ENCODE measurements at regions not wholly inside any gene's neighbourhood (a gene's known extent, or its start where the extent isn't known, plus 50 kb on each side); places are given as distances from the start of the nearest gene placed in this dataset.

DNA sequence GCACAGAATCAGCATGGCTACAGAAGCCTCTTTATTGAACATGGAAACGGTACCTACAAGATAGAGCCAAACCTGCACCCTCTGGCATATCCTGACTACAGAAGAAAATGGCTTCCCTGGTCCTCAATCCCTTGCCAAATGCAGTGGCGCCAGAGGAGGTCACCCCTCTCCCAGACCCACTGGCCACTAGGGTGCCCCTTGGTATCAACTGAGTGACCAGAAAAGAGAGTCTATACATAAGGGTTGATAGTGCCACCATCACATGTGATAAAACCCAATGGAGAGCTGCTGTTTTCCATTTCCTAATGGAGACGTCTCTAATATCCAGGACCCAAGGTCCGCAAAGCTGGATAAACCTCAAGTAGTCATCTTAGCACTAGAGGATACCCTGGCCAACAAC lies 52.7 kb upstream of the ALK start:
- Mint-ChIP-seq H3K36me3 (no peaks in the 10 kb centered on the region), H3K9me3 (no peaks in the 10 kb centered on the region), H3K4me3 (no peak overlapping the region), H3K27ac (no peak overlapping the region), H3K4me1 (no peaks in the 10 kb centered on the region), H3K27me3 (peaks cover 8% of the 10 kb centered on the region)
- no peak for ATAC-seq (ENCODE audit: low read depth)
- DNase-seq (ENCODE audit: low spot score in 2 of 2): no peak

DNA sequence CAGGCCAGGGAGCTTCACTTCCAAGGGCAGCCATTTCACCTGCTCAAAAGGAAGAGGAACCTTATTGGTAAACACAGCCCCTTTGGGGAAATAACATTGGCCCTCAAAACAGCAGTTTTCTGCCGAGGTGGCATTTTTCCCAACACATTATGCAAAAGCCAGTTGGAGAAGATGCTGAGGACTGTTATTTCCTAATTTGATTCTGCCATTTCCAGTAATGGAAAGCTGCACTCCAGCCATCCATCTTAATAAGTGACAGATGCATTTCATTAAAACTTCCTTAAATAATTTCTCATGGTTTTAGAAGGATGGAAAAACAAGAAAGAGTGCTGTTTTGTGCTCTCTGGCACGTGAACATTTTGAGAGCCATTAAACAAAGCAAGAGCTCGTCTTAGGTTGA lies 55.9 kb upstream of the ALK start:
- H3K4me3 Mint-ChIP-seq: no peak overlapping the region
- no peaks in the 10 kb centered on the region for H3K36me3 Mint-ChIP-seq
- ATAC-seq (ENCODE audit: low read depth) (no peak), DNase-seq (ENCODE audit: low spot score in 2 of 2) (no peak)
- H3K9me3 Mint-ChIP-seq: no peaks in the 10 kb centered on the region
- H3K27me3 Mint-ChIP-seq: peaks cover 8% of the 10 kb centered on the region
- H3K27ac Mint-ChIP-seq: no peak overlapping the region
- no peaks in the 10 kb centered on the region for H3K4me1 Mint-ChIP-seq

DNA sequence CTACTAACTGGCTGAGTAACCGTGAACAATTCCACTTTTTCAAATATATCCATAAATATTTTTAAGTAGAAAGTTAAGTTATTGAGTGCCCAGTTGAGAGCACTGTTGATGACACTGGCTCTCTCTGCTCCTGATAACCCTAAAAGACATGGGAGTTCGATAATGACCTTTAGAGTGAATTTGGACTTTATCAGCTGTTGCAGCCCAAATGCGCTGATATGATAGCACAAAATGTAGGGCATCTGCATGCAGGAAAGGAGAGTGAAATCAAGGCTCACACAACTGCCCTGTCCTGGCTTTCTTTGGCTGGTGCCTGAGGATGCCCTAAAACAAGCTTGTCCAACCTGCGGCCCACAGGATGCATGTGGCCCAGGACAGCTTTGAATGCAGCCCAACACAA lies 60.0 kb upstream of the ALK start:
- Mint-ChIP-seq H3K4me3 (no peak overlapping the region), H3K27me3 (peaks cover 4% of the 10 kb centered on the region), H3K36me3 (no peaks in the 10 kb centered on the region), H3K9me3 (no peaks in the 10 kb centered on the region), H3K27ac (no peak overlapping the region), H3K4me1 (no peaks in the 10 kb centered on the region)
- ATAC-seq (ENCODE audit: low read depth) (no peak), DNase-seq (ENCODE audit: low spot score in 2 of 2) (no peak)

DNA sequence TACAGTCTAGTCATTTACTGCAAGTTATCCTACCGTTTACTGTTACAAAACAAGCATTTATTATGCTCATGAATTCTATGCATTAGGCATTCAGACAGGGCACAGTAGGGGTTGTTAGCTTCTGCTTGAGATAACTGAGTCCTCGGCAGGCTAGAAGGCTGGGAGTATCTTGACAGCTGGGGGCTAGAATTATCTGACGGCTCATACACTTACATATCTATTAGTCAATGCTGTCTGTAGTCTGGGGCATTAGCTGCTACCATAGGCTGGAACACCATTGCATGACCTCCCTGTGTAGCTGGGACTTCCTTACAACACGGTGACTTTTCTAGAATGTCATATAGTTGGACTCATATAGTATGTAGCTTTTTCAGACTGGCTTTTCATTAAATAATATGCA lies 61.9 kb upstream of the ALK start:
- Mint-ChIP-seq H3K36me3 (no peaks in the 10 kb centered on the region), H3K4me3 (no peak overlapping the region), H3K4me1 (no peaks in the 10 kb centered on the region), H3K9me3 (no peaks in the 10 kb centered on the region), H3K27me3 (peaks cover 4% of the 10 kb centered on the region), H3K27ac (no peak overlapping the region)
- ATAC-seq (ENCODE audit: low read depth) (no peak), DNase-seq (ENCODE audit: low spot score in 2 of 2) (no peak)

DNA sequence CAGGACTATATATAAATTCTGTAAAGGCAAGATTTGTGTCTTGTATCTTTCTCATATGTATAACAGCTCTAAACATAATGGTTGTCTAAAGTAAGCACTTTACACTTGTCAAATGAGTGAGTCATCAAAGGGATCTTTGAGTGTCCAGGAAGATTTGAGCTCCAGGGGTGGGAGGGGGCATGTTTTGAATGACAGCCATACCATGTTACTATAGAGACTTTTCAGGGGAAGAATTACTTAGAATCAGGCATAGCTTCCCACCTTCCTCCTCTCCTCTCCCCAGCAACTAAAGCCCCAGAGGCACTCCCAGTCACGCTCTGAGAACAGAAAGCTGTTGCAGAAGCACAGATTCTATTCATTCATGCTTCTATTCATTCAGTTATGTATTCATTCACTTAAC lies 65.8 kb upstream of the ALK start:
- H3K27ac Mint-ChIP-seq: no peak overlapping the region
- DNase-seq (ENCODE audit: low spot score in 2 of 2) (no peak), ATAC-seq (ENCODE audit: low read depth) (no peak)
- H3K9me3 Mint-ChIP-seq: no peaks in the 10 kb centered on the region
- no peaks in the 10 kb centered on the region for H3K4me1 Mint-ChIP-seq
- peaks cover 8% of the 10 kb centered on the region for H3K27me3 Mint-ChIP-seq
- H3K4me3 Mint-ChIP-seq: no peak overlapping the region
- H3K36me3 Mint-ChIP-seq: no peaks in the 10 kb centered on the region

DNA sequence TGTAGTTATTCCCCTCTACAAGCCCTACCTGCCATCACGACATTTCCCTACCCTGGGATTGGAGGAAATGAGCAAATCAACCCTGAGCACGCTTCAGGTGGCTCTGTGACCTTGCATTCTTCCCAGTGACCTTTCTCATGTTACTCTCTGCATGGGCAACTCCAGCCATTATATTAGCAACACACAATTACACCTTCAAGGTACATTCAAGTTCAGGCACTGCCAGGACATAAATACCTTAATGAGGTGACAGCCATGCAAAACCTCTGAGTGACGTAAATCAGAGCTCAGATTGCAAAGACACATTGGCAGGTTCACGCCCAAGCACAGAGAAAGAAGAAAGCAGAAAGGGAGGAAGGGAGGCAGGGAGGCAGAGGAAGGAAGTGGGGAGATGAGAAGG lies 68.7 kb upstream of the ALK start:
- H3K9me3 Mint-ChIP-seq: no peaks in the 10 kb centered on the region
- DNase-seq (ENCODE audit: low spot score in 2 of 2) (no peak), ATAC-seq (ENCODE audit: low read depth) (no peak)
- H3K27me3 Mint-ChIP-seq: peaks cover 11% of the 10 kb centered on the region
- no peaks in the 10 kb centered on the region for H3K4me1 Mint-ChIP-seq
- no peak overlapping the region for H3K4me3 Mint-ChIP-seq
- H3K27ac Mint-ChIP-seq: no peak overlapping the region
- H3K36me3 Mint-ChIP-seq: no peaks in the 10 kb centered on the region

DNA sequence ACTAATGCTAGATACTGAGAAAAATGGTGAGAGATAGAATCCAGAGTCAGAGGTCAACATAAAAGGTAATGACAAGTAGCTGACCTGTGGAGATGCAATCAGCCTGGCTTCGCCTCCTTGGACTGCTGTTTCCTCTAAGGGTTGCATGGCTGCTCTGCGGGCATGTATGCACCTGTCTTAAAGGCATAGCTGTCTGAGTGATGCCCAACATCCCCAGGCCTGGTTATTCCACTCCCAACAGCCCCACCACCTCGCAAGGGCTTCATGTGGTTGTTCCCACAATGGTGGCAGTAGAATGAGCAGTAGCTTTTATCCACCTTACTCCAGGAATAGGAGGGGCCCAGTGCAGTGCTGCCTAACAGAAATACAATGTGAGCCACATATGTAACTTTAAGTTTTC lies 69.7 kb upstream of the ALK start:
- H3K27ac Mint-ChIP-seq: no peak overlapping the region
- no peaks in the 10 kb centered on the region for H3K4me1 Mint-ChIP-seq
- peaks cover 9% of the 10 kb centered on the region for H3K27me3 Mint-ChIP-seq
- no peak overlapping the region for H3K4me3 Mint-ChIP-seq
- H3K36me3 Mint-ChIP-seq: no peaks in the 10 kb centered on the region
- ATAC-seq (ENCODE audit: low read depth): no peak
- H3K9me3 Mint-ChIP-seq: no peaks in the 10 kb centered on the region
- no peak for DNase-seq (ENCODE audit: low spot score in 2 of 2)

DNA sequence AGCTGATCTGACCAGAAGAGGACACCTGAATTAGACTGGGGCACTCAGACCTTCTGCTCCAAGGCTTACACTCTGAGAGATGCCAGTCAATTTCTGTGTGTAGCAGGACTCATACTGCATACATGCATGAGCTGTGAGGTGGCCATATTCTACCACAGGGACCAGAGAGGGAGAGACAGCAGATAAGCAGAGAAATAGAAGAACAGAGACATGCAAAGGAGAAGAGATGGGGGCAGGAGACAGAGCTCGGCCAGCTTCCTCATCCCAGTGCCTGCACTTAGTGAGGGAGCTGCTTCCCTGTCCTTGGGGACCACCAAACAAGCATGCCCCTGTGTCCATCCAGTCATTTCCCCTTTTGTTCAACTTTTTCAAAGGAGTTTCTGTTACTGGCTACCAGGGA lies 73.9 kb upstream of the ALK start:
- DNase-seq (ENCODE audit: low spot score in 2 of 2) (no peak), ATAC-seq (ENCODE audit: low read depth) (no peak)
- no peaks in the 10 kb centered on the region for H3K36me3 Mint-ChIP-seq
- H3K4me3 Mint-ChIP-seq: no peak overlapping the region
- no peaks in the 10 kb centered on the region for H3K4me1 Mint-ChIP-seq
- H3K27ac Mint-ChIP-seq: no peak overlapping the region
- peaks cover 2% of the 10 kb centered on the region for H3K9me3 Mint-ChIP-seq
- peaks cover 10% of the 10 kb centered on the region for H3K27me3 Mint-ChIP-seq

DNA sequence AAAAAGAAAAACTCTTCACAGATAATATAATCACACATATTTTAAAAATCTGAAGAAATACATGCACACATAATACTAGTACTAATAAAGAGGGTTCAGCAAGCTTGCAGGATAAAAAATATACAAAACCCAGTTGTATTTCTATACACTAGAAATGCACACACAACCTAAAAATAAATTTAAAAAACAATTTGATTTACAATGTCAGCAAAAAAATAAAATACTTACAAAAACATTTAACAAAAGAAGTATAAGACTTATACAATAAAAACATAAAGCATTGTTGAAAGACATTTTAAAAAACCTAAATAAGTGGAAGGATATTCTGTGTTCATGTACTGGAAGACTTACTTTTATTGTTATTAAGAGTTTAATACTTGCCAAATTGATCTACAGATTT lies 81.7 kb upstream of the ALK start:
- DNase-seq (ENCODE audit: low spot score in 2 of 2) (no peak), ATAC-seq (ENCODE audit: low read depth) (no peak)
- H3K4me1 Mint-ChIP-seq: no peaks in the 10 kb centered on the region
- H3K27me3 Mint-ChIP-seq: no peaks in the 10 kb centered on the region
- no peak overlapping the region for H3K4me3 Mint-ChIP-seq
- H3K27ac Mint-ChIP-seq: no peak overlapping the region
- peaks cover 2% of the 10 kb centered on the region for H3K9me3 Mint-ChIP-seq
- no peaks in the 10 kb centered on the region for H3K36me3 Mint-ChIP-seq

DNA sequence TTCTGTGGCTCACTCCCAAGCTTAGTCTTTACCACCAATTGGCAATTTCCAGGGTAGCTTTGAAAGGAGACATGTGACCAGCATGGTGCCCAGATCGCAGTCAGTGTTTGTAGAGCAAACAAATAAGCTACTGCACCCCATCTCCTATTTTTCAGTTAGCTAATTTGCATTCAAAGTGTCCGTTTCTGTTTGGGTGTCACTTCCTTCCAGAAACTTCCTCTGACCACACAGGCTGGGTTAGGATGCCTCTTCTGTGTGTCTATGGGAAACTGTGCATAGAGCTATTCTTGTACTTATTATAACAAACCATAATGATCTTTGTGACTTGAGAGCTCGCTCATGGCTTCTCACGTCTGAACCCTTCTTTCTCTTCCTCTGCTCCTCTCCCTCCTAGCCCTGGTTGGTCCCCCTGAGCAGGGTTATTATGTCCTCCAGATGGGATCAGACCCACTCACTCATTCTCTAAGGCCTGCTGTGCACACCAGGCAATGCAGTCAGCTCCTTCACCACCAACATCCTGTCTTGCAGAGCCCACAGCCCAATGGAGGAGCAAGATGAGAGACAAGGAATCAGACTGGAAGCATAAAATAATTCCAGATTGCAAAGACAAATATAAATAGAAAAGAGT lies 101.2 kb upstream of the ALK start:
- H3K4me3 Mint-ChIP-seq: no peak overlapping the region
- no peak for DNase-seq (ENCODE audit: low spot score in 2 of 2)
- ATAC-seq (ENCODE audit: low read depth): no peak
- H3K4me1 Mint-ChIP-seq: no peaks in the 10 kb centered on the region
- no peaks in the 10 kb centered on the region for H3K36me3 Mint-ChIP-seq
- no peaks in the 10 kb centered on the region for H3K9me3 Mint-ChIP-seq
- peaks cover under 1% of the 10 kb centered on the region for H3K27me3 Mint-ChIP-seq
- H3K27ac Mint-ChIP-seq: no peak overlapping the region

DNA sequence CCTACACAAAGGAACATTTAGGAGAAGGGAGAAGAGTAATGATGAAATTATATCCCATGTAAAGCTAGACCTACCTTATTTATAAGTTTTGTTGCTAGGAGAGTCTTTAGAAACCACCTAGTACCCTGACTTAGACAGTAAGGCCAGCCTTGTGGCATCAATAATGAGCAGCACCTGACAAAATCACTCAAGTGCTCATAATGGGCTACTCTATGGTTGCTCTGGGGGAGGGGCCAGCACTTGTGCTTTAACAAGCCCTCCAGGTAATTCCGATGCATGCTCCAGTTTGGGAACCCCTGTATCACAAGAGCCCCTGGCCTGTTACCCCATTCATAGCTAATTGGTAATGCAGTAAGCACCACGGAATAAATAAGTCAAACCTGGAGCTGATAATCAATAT lies 102.9 kb upstream of the ALK start:
- Mint-ChIP-seq H3K27me3 (peaks cover 3% of the 10 kb centered on the region), H3K4me3 (no peak overlapping the region), H3K27ac (no peak overlapping the region), H3K4me1 (no peaks in the 10 kb centered on the region), H3K9me3 (no peaks in the 10 kb centered on the region), H3K36me3 (no peaks in the 10 kb centered on the region)
- DNase-seq (ENCODE audit: low spot score in 2 of 2) (no peak), ATAC-seq (ENCODE audit: low read depth) (no peak)

DNA sequence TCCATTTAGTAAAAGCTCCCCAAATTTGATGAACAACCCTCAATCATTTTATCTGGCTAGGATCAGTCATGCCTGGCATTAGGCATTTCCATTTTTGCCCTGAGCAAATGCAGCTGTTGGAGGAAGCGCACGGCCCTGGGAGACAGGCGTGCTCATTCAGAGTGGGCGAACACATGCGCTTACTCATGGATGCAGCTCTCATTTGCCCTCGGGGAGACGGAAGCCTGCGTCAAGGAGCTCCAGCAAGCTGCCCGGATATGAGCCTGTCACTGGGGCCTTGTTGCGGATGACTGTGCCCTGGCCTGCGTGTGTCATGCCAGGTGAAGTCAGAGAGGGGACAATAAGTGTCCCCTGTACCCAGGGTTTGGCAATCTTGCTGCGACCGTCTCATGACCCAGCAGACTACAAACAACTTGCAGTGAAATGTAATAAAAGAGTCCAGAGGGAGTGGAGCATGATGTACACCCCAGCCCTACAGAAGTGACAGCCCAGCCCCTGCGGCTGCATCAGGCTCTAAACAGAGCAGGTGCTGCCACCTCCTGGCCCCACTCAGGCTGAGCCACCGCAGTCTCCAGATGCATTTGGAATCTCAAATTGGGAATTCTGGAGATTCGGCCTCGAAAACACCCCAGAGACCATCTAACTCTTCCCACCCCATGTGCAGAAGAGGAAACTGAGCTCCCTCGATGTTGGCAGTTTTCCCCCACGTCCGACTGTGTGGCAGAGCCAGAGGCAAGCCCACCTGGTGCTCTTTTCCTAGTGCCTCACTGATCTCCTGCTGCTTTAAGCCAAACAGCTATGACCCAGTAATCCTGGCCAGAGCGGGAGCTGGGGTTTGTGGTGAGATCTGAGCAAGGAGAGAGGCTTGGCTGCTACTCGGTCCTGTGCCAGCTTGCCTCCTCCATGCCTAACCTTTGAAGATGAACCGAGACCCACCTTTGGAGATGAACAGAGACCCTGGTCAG lies 105.0 kb upstream of the ALK start:
- DNase-seq (ENCODE audit: low spot score in 2 of 2) (no peak), ATAC-seq (ENCODE audit: low read depth) (no peak)
- Mint-ChIP-seq H3K27me3 (peaks cover 7% of the 10 kb centered on the region), H3K4me3 (no peak overlapping the region), H3K4me1 (no peaks in the 10 kb centered on the region), H3K27ac (no peak overlapping the region), H3K9me3 (no peaks in the 10 kb centered on the region), H3K36me3 (no peaks in the 10 kb centered on the region)

DNA sequence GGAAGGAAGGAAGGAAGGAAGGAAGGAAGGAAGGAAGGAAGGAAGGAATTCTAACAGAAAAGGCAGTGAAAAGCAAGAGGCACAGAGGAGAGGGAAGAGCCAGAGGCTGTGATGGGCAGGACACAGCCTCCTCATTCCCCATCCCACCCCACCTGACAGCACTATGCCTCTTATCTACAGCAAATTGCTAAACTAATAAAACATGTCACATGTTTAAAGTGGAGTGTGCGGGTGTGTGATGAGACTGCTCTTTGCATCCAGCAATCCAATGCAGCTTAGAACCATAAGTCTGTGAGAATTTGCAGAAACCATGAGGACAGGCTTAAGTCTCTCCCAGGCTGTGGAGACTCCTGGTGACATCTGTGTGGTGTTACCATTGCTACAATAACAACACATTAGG lies 108.4 kb upstream of the ALK start:
- Mint-ChIP-seq H3K27me3 (peaks cover 11% of the 10 kb centered on the region), H3K9me3 (no peaks in the 10 kb centered on the region), H3K27ac (no peak overlapping the region), H3K36me3 (no peaks in the 10 kb centered on the region), H3K4me1 (no peaks in the 10 kb centered on the region), H3K4me3 (no peak overlapping the region)
- DNase-seq (ENCODE audit: low spot score in 2 of 2): no peak
- no peak for ATAC-seq (ENCODE audit: low read depth)

DNA sequence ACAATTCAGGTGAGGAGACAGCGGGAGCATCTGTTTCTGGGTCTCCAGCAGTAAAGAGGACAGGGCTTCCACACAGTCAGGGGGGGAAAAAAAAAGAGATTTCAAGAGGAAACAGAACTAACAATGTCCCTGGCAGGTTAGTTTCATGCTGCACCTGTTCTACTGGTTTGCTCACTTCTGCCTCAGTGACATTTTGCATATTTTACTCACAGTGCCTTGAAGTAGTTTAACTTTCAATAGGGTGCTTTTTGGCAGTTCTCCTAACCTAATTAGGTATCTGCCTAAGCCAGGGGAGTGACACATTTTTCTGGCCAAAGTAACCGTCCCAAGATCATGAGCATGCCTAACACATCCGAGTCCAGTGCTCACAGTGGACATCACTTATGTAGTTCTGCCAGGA lies 109.0 kb upstream of the ALK start:
- Mint-ChIP-seq H3K27ac (no peak overlapping the region), H3K27me3 (peaks cover 11% of the 10 kb centered on the region), H3K36me3 (no peaks in the 10 kb centered on the region), H3K4me1 (no peaks in the 10 kb centered on the region), H3K4me3 (no peak overlapping the region), H3K9me3 (no peaks in the 10 kb centered on the region)
- ATAC-seq (ENCODE audit: low read depth) (no peak), DNase-seq (ENCODE audit: low spot score in 2 of 2) (no peak)

DNA sequence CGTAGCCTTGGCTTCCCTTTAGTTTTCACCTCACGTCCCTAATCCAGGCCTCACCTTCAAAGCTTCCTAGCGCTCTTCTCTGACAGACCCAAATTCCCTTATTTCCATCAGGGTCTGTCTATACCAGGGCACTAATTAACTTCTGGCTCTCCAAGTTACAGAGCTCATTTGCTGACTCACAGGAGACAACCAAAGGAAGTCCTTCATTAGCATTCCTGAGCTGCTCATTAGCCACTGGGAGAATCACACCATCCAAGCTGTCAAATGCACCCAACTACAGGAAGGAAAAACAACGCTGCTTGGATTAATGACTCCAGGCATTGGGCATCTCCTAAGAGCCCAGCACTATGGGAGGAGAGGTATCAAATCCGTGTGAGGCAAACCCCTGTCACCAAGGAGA lies 109.8 kb upstream of the ALK start:
- no peaks in the 10 kb centered on the region for H3K9me3 Mint-ChIP-seq
- ATAC-seq (ENCODE audit: low read depth): no peak
- no peak overlapping the region for H3K27ac Mint-ChIP-seq
- DNase-seq (ENCODE audit: low spot score in 2 of 2): no peak
- H3K4me1 Mint-ChIP-seq: no peaks in the 10 kb centered on the region
- H3K27me3 Mint-ChIP-seq: peaks cover 11% of the 10 kb centered on the region
- no peak overlapping the region for H3K4me3 Mint-ChIP-seq
- H3K36me3 Mint-ChIP-seq: no peaks in the 10 kb centered on the region
